ENCODE measurements at regions not wholly inside any gene's neighbourhood (a gene's known extent, or its start where the extent isn't known, plus 50 kb on each side); places are given as distances from the start of the nearest gene placed in this dataset.
"Not testable (repeated sequence)": the region's sequence is repeated elsewhere in the genome, so short reads cannot be mapped to it uniquely, and the experiment has no call there.

DNA sequence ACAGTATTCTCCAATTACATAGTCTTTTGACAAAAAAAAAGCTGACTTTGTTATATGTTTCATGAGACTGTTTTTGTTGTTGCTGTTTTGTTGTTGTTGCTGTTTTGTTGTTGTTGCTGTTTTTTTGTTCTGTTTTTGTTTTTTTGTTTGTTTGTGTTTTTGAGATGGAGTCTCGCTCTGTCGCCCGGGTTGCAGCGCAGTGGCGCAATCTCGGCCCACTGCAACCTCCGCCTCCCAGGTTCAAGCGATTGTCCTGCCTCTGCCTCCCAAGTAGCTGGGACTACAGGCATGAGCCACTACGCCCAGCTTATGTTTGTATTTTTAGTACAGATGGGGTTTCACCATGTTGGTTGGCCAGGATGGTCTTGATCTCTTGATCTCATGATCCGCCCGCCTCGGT lies 182.8 kb upstream of the NOL4 start:
- TF ChIP-seq, protein P1, sequence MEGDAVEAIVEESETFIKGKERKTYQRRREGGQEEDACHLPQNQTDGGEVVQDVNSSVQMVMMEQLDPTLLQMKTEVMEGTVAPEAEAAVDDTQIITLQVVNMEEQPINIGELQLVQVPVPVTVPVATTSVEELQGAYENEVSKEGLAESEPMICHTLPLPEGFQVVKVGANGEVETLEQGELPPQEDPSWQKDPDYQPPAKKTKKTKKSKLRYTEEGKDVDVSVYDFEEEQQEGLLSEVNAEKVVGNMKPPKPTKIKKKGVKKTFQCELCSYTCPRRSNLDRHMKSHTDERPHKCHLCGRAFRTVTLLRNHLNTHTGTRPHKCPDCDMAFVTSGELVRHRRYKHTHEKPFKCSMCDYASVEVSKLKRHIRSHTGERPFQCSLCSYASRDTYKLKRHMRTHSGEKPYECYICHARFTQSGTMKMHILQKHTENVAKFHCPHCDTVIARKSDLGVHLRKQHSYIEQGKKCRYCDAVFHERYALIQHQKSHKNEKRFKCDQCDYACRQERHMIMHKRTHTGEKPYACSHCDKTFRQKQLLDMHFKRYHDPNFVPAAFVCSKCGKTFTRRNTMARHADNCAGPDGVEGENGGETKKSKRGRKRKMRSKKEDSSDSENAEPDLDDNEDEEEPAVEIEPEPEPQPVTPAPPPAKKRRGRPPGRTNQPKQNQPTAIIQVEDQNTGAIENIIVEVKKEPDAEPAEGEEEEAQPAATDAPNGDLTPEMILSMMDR (IDR thresholded peaks at IDR 0.05): not testable (repeated sequence)
- TF ChIP-seq POLR2A (IDR thresholded peaks at IDR 0.05): not testable (repeated sequence)
